ENCODE measurements at regions not wholly inside any gene's neighbourhood (a gene's known extent, or its start where the extent isn't known, plus 50 kb on each side); places are given as distances from the start of the nearest gene placed in this dataset.

DNA sequence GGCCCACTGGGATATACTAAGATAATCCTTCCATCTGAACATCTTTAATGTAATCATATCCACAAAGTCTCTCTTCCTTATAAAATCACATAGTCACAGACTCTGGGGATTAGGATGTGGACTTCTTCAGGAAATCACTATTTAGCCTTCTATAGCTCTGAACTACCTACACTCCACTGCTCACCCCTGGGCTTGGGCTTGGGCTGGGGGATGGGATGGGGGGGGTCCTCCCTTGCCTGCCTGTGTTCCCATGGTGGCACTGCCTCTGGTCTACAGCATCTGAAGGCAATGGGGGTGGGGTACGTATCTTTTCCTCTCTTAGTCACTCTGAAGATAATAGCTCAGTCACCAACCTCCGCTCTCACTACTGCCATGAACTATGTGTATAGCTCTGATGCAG lies 67.8 kb upstream of the SERTM1 start:
- H3K36me3 ChIP-seq: no peaks in the 10 kb centered on the region
- ATAC-seq (no peak), DNase-seq (no peak)
- TF ChIP-seq CTCF (IDR thresholded peaks at IDR 0.05): no peak
- intact Hi-C loops (cut with DNase I): no loop called here
- peaks cover 0 to 3% (median 0%) of the 10 kb centered on the region in 11 donors for H3K9me3 ChIP-seq
- no peak overlapping the region for H3K4me3 ChIP-seq
- 68 to 86% methylated on average over 2 of the region's 2 CpGs for WGBS, 2 donors
- no peak overlapping the region for H3K27ac ChIP-seq
- peaks cover 0 to 9% (median 0%) of the 10 kb centered on the region in 9 donors for H3K4me1 ChIP-seq
- H3K27me3 ChIP-seq: no peaks in the 10 kb centered on the region

DNA sequence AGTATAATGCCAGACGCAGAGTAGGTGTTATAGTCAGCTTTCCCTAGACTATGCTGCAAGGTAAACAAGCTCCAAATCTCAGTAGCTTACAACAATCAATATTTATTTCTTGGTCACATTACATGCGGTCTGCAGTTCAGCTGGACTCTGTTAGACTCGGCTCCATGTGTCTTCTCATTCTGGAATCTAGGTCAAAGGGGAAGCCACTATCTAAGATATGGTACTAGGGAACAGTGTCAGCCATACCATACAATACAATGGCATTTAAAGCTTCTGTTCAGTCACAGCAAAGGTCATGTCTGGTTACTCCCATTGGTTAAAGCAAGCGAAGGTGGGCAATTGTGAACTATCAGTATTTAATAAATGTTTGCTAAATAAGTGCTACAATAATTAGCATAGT lies 65.3 kb upstream of the SERTM1 start:
- Histone ChIP-seq H3K36me3 (no peaks in the 10 kb centered on the region), H3K4me3 (no peak overlapping the region), H3K9me3 (no peaks in the 10 kb centered on the region), H3K27ac (no peak overlapping the region), H3K4me1 (peaks cover 0 to 13% (median 3%) of the 10 kb centered on the region in 9 donors), H3K27me3 (no peaks in the 10 kb centered on the region)
- ATAC-seq (peak in 3 of 8 donors; percentile 47 to 73 (median 65)), DNase-seq (no peak)
- WGBS, 2 donors: 45 to 47% methylated on average over 4 of the region's 4 CpGs
- TF ChIP-seq CTCF (IDR thresholded peaks at IDR 0.05): no peak
- intact Hi-C loops (cut with DNase I): no loop called here

DNA sequence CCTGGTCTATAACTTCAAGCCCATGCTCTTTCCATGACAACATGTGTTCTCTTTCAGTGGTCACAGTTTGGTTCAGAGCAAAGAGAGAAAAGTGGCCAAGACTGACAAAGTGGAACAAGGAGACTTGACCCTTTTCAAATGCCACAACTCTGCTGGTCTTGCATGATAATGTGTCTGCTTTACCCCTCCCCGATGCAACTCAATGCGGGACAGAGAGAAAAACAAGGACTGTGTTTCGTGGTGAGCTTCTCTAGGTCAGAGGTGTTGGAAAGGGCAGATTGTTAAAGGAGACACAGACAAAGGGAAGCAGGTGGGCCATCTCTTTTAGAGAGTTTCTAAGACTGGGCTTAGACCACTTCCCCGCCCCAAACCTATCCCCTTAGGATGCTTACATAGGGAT lies 61.6 kb upstream of the SERTM1 start:
- Histone ChIP-seq H3K36me3 (no peaks in the 10 kb centered on the region), H3K4me3 (no peak overlapping the region), H3K4me1 (peaks cover 0 to 13% (median 3%) of the 10 kb centered on the region in 9 donors), H3K27ac (no peak overlapping the region), H3K27me3 (no peaks in the 10 kb centered on the region), H3K9me3 (no peaks in the 10 kb centered on the region)
- ATAC-seq (no peak), DNase-seq (no peak)
- no peak for TF ChIP-seq CTCF (IDR thresholded peaks at IDR 0.05)
- WGBS, 2 donors: 53 to 55% methylated on average over 4 of the region's 4 CpGs
- intact Hi-C loops (cut with DNase I): loop anchor here in 1 of 10 donors (1.0 kb wide), 1 partner anchor 11 kb away; no protein-coding TSS in a partner anchor

- Histone ChIP-seq H3K4me3 (no peak overlapping the region), H3K27ac (no peak overlapping the region), H3K36me3 (no peaks in the 10 kb centered on the region), H3K4me1 (peaks cover 0 to 6% (median 0%) of the 10 kb centered on the region in 9 donors), H3K9me3 (no peaks in the 10 kb centered on the region), H3K27me3 (no peaks in the 10 kb centered on the region)
- DNase-seq (no peak), ATAC-seq (no peak)
- intact Hi-C loops (cut with DNase I): no loop called here
- 85 to 88% methylated on average over 1 of the region's 1 CpG for WGBS, 2 donors
- no peak for TF ChIP-seq CTCF (IDR thresholded peaks at IDR 0.05)
Observed at GRCh38 chr13:36616706-36617105, 57.1 kb upstream of the SERTM1 start.

All from heart right ventricle (tissue), 16 donors.